Endothelial cell of umbilical vein (primary cell): ENCODE measurements at regions not wholly inside any gene's neighbourhood (a gene's known extent, or its start where the extent isn't known, plus 50 kb on each side); places are given as distances from the start of the nearest gene placed in this dataset.
A peak's percentile ranks its signal among the peaks of the same experiment; 100 is the strongest.

Source experiments
- BruUV-seq: library from RNA; stranded (reverse); fragments of 400-500 nt; replicated peaks from 2 replicates; lab custom pipeline; 2021; lab: Mats Ljungman, UMichigan
- CTCF ChIA-PET: fragments of 300-600, 350-600 bp; sonication (Branson Sonifier 250); formaldehyde crosslinking; loops from one replicate; lab custom pipeline; 2021; ENCODE audit warnings: antibody characterized with exemption, inconsistent platforms; lab: Charles Lee
- POLR2A ChIA-PET: fragments of 300-600, 350-600 bp; sonication (Branson Sonifier 250); formaldehyde crosslinking; loops from one replicate; lab custom pipeline; 2021; ENCODE audit warnings: antibody characterized with exemption, inconsistent platforms; lab: Charles Lee
- DNase-seq: peaks from one replicate; pipeline ENCODE4 v3.0.0-alpha.2; 2011; ENCODE audit warnings: low read depth, low spot score
- FAIRE-seq: peaks from 2 replicates; lab custom pipeline; 2011; peaks lifted over from hg19 to GRCh38; lab: Jason Lieb, UNC
- H2AFZ ChIP-seq: 2 replicates; pipeline ENCODE4 v1.6.0; 2012; ENCODE audit warnings: low read depth, low read length, control low read depth, inconsistent platforms
- H3K27ac ChIP-seq: 2 replicates; pipeline ENCODE4 v1.5.1; 2011; ENCODE audit warnings: low read depth, mild to moderate bottlenecking, control low read depth, low read length, moderate library complexity; ENCODE audit not compliant: insufficient read depth
- H3K27me3 ChIP-seq, 2 experiments: 2 replicates each; pipeline versions ENCODE4 v1.6.0 to v1.6.1; 2011; ENCODE audit warnings: low read length in 2 of 2, mixed read lengths in 1 of 2; ENCODE audit not compliant: control insufficient read depth in 2 of 2, insufficient read depth in 2 of 2
- H3K36me3 ChIP-seq, 2 experiments: 2 replicates in 1 of 2; 3 replicates in 1 of 2; pipeline ENCODE4 v1.5.1; 2011; ENCODE audit warnings: low read length in 2 of 2, mild to moderate bottlenecking in 1 of 2, moderate library complexity in 1 of 2; ENCODE audit not compliant: control insufficient read depth in 2 of 2, insufficient read depth in 2 of 2; ENCODE audit errors: extremely low read depth in 1 of 2
- H3K4me1 ChIP-seq: 3 replicates; pipeline ENCODE4 v1.5.1; 2011; ENCODE audit warnings: mild to moderate bottlenecking, low read length; ENCODE audit not compliant: control insufficient read depth, insufficient read depth; ENCODE audit errors: extremely low read depth
- H3K4me2 ChIP-seq: 2 replicates; pipeline ENCODE4 v1.6.1; 2011; ENCODE audit warnings: low read length, control low read depth, mixed read lengths; ENCODE audit not compliant: insufficient read depth
- H3K4me3 ChIP-seq, 3 experiments: fragments of 200-600 bp in 1 of 3; sonication (generic), shearing (Covaris generic) in 1 of 3; replicated peaks in 1 of 3; 2 replicates each; pipeline ENCODE4 v1.5.1; 2011 to 2016; ENCODE audit warnings: control low read depth in 3 of 3, low read length in 3 of 3, mild to moderate bottlenecking in 2 of 3, inconsistent platforms in 1 of 3, low read depth in 1 of 3, moderate library complexity in 1 of 3; ENCODE audit not compliant: insufficient read depth in 1 of 3
- H3K79me2 ChIP-seq: 2 replicates; pipeline ENCODE4 v1.6.0; 2012; ENCODE audit warnings: low read length, inconsistent platforms; ENCODE audit not compliant: control insufficient read depth, insufficient read depth
- H3K9ac ChIP-seq: replicated peaks from 2 replicates; pipeline ENCODE3; 2011; ENCODE audit warnings: low read length, control low read depth; ENCODE audit not compliant: insufficient read depth; ENCODE audit errors: extremely low read depth
- H3K9me1 ChIP-seq: replicated peaks from 3 replicates; pipeline ENCODE4 v1.6.0; 2011; ENCODE audit warnings: mild to moderate bottlenecking, low read length; ENCODE audit not compliant: control insufficient read depth, insufficient read depth; ENCODE audit errors: extremely low read depth
- H3K9me3 ChIP-seq: replicated peaks from 2 replicates; pipeline ENCODE4 v1.5.1; 2012; ENCODE audit warnings: low read length, inconsistent platforms; ENCODE audit not compliant: control insufficient read depth, insufficient read depth
- H4K20me1 ChIP-seq: replicated peaks from 2 replicates; pipeline ENCODE3; 2011; ENCODE audit warnings: mild to moderate bottlenecking, low read length; ENCODE audit not compliant: control insufficient read depth, insufficient read depth; ENCODE audit errors: extremely low read depth
- CTCF ChIP-seq, 2 donors: IDR thresholded peaks; 1 replicate in 1 of 2; 2 replicates in 1 of 2; pipeline ENCODE4 v1.5.1; 2011; ENCODE audit warnings: low read length in 2 of 2, mild to moderate bottlenecking in 2 of 2, moderate library complexity in 2 of 2, control low read depth in 1 of 2, inconsistent platforms in 1 of 2, low read depth in 1 of 2; ENCODE audit not compliant: insufficient read depth in 1 of 2; ENCODE audit errors: extremely low read depth in 1 of 2
- EZH2 ChIP-seq: IDR thresholded peaks from 2 replicates; pipeline ENCODE4 v1.6.1; 2012; ENCODE audit warnings: borderline replicate concordance, low read depth, mild to moderate bottlenecking, moderate library complexity, low read length, inconsistent platforms; ENCODE audit not compliant: severe bottlenecking
- GATA2 ChIP-seq: IDR thresholded peaks from 2 replicates; pipeline ENCODE4 v1.7.0; 2011; ENCODE audit warnings: low read depth, mild to moderate bottlenecking, moderate library complexity, mixed read lengths, low read length; ENCODE audit not compliant: insufficient read length, insufficient read depth
- JUN ChIP-seq: IDR thresholded peaks from 2 replicates; pipeline ENCODE4 v1.6.1; 2011; ENCODE audit warnings: borderline replicate concordance, low read depth; ENCODE audit not compliant: insufficient read length, insufficient read depth
- MAX ChIP-seq: IDR thresholded peaks from 2 replicates; pipeline ENCODE4 v1.6.1; 2011; ENCODE audit not compliant: insufficient read depth, insufficient read length
- MYC ChIP-seq: IDR thresholded peaks from one replicate; pipeline ENCODE4 v1.6.1; 2011; ENCODE audit warnings: mild to moderate bottlenecking, low read depth, low read length
- POLR2A ChIP-seq: IDR thresholded peaks from 2 replicates; pipeline ENCODE4 v1.6.1; 2012; ENCODE audit warnings: low read depth, mild to moderate bottlenecking, control low read depth, low read length
- POLR2AphosphoS5 ChIP-seq: IDR thresholded peaks from 2 replicates; pipeline ENCODE4 v1.6.1; 2012; ENCODE audit warnings: low read depth, mild to moderate bottlenecking, control low read depth, low read length, moderate library complexity; ENCODE audit not compliant: insufficient read depth
- dilution Hi-C: fragments of 300-500 bp; cut with MboI; formaldehyde crosslinking; loops from one replicate; pipeline ENCODE4 v1.15.0; 2019; ENCODE audit warnings: low sequenced_read_pairs; ENCODE audit not compliant: extremely low pct_ligation_motif_present
- intact Hi-C: fragments of 100-400 bp; cut with micrococcal nuclease; formaldehyde crosslinking; loops from one replicate; pipeline ENCODE4 v1.10.0; 2022

- no peak overlapping the region for H3K4me3 ChIP-seq
- no peaks in the 10 kb centered on the region for H3K79me2 ChIP-seq
- no peaks in the 10 kb centered on the region for H3K36me3 ChIP-seq
- peak overlapping the region; percentile 74 for H3K27ac ChIP-seq
- POLR2A ChIA-PET: interaction anchor here (1.0 kb wide), 1 partner anchor 133 kb away, joined by 5 read pairs; no protein-coding TSS in a partner anchor
- TF ChIP-seq POLR2AphosphoS5: peak; percentile 35
- TF ChIP-seq GATA2: peak; percentile 20
- peak; percentile 47 for TF ChIP-seq JUN
- no peak for TF ChIP-seq CTCF (IDR thresholded peaks at IDR 0.05; ENCODE audit: extremely low read depth in 1 of 2, insufficient read depth in 1 of 2, low read depth in 1 of 2, low read length in 2 of 2)
- BruUV-seq: no TSS peak
- DNase-seq (peak; percentile 97), FAIRE-seq (peak; percentile 95)
- H3K4me1 ChIP-seq: peaks cover 17% of the 10 kb centered on the region
- CTCF ChIA-PET: interaction anchor here (1.0 to 1.6 kb wide), 3 partner anchors 61 to 123 kb away, joined by 3 to 4 read pairs (median 4); no protein-coding TSS in a partner anchor
- H3K4me2 ChIP-seq: peak overlapping the region; percentile 37
- H3K27me3 ChIP-seq: no peaks in the 10 kb centered on the region
- dilution Hi-C loops: no loop called here
- peak overlapping the region; percentile 51 for H2AFZ ChIP-seq
- H3K9ac ChIP-seq: peak overlapping the region; percentile 55
- no peaks in the 10 kb centered on the region for H3K9me1 ChIP-seq
- intact Hi-C loops: loop anchor here (1.0 kb wide), 4 partner anchors 33 to 76 kb away; no protein-coding TSS in a partner anchor
- H4K20me1 ChIP-seq: no peaks in the 10 kb centered on the region
- no peaks in the 10 kb centered on the region for H3K9me3 ChIP-seq
Measured at GRCh38 chr13:39818953-39819352, 163.5 kb downstream of the COG6 start.

GRCh38 chr13:39820606-39821005 is 165.1 kb downstream of the COG6 start:
- Histone ChIP-seq H3K27ac (no peak overlapping the region), H3K4me1 (peaks cover 17% of the 10 kb centered on the region), H3K9ac (no peak overlapping the region), H3K36me3 (no peaks in the 10 kb centered on the region), H3K9me3 (no peaks in the 10 kb centered on the region), H3K4me2 (no peak overlapping the region), H3K79me2 (no peaks in the 10 kb centered on the region), H3K27me3 (no peaks in the 10 kb centered on the region), H2AFZ (no peak overlapping the region), H3K4me3 (no peak overlapping the region), H3K9me1 (no peaks in the 10 kb centered on the region), H4K20me1 (no peaks in the 10 kb centered on the region)
- dilution Hi-C loops: no loop called here
- TF ChIP-seq EZH2 (no peak), MAX (no peak), MYC (no peak), JUN (no peak), GATA2 (no peak), POLR2AphosphoS5 (no peak), POLR2A (no peak), CTCF (IDR thresholded peaks at IDR 0.05; ENCODE audit: extremely low read depth in 1 of 2, insufficient read depth in 1 of 2, low read depth in 1 of 2, low read length in 2 of 2) (no peak)
- FAIRE-seq: no peak
- CTCF ChIA-PET: no interaction called here
- intact Hi-C loops: no loop called here
- BruUV-seq: no TSS peak
- POLR2A ChIA-PET: no interaction called here
- no peak for DNase-seq
